Neural progenitor cell (in vitro differentiated cells): ENCODE measurements at regions not wholly inside any gene's neighbourhood (a gene's known extent, or its start where the extent isn't known, plus 50 kb on each side); places are given as distances from the start of the nearest gene placed in this dataset.
"Not testable (repeated sequence)": the region's sequence is repeated elsewhere in the genome, so short reads cannot be mapped to it uniquely, and the experiment has no call there.

ENCODE experiments used
- DNase-seq: peaks from one replicate; pipeline ENCODE4 v3.0.0-alpha.2; 2016; ENCODE audit warnings: low spot score
- H2AFZ ChIP-seq: fragments of 200-600 bp; sonication (generic); replicated peaks from 2 replicates; pipeline ENCODE4 v1.6.1; 2016; ENCODE audit warnings: antibody characterized with exemption
- H3F3A ChIP-seq: fragments of 200-600 bp; sonication (generic); 2 replicates; pipeline ENCODE4 v1.6.1; 2016; ENCODE audit warnings: antibody characterized with exemption, low read depth
- H3K27ac ChIP-seq: fragments of 200-600 bp; sonication (generic); 2 replicates; pipeline ENCODE4 v1.5.1; 2016; ENCODE audit warnings: mild to moderate bottlenecking
- H3K27me3 ChIP-seq: fragments of 200-600 bp; sonication (generic); 2 replicates; pipeline ENCODE4 v1.6.1; 2016; ENCODE audit warnings: mild to moderate bottlenecking, moderate library complexity
- H3K36me3 ChIP-seq: fragments of 200-600 bp; sonication (generic); 2 replicates; pipeline ENCODE4 v1.5.1; 2016
- H3K4me1 ChIP-seq: fragments of 200-600 bp; sonication (generic); 2 replicates; pipeline ENCODE4 v1.6.1; 2016; ENCODE audit warnings: mixed run types
- H3K4me2 ChIP-seq: fragments of 200-600 bp; sonication (generic); 2 replicates; pipeline ENCODE4 v1.6.1; 2016
- H3K4me3 ChIP-seq: fragments of 200-600 bp; sonication (generic); 2 replicates; pipeline ENCODE4 v1.5.1; 2016
- H3K79me2 ChIP-seq: fragments of 200-600 bp; sonication (generic); 2 replicates; pipeline ENCODE4 v1.6.1; 2016; ENCODE audit warnings: low read depth
- H3K9ac ChIP-seq: fragments of 200-600 bp; sonication (generic); 2 replicates; pipeline ENCODE4 v1.6.1; 2016
- H3K9me3 ChIP-seq: fragments of 200-600 bp; sonication (generic); 2 replicates; pipeline ENCODE4 v1.5.1; 2016; ENCODE audit warnings: low read depth
- H4K20me1 ChIP-seq: fragments of 200-600 bp; sonication (generic); 2 replicates; pipeline ENCODE4 v1.6.1; 2016; ENCODE audit warnings: low read depth
- H3K27ac Mint-ChIP-seq: 3 replicates; pipeline ENCODE4 v1.8.0; 2021; ENCODE audit warnings: mixed read lengths
- H3K27me3 Mint-ChIP-seq: 2 replicates; pipeline ENCODE4 v1.8.0; 2022; ENCODE audit warnings: low read depth, mild to moderate bottlenecking, inconsistent platforms, moderate library complexity, mixed read lengths; ENCODE audit not compliant: insufficient read depth
- H3K36me3 Mint-ChIP-seq: 3 replicates; pipeline ENCODE4 v1.8.0; 2021; ENCODE audit warnings: mixed read lengths
- H3K4me1 Mint-ChIP-seq: 3 replicates; pipeline ENCODE4 v1.8.0; 2021; ENCODE audit warnings: mixed read lengths
- H3K4me3 Mint-ChIP-seq: 3 replicates; pipeline ENCODE4 v1.8.0; 2021; ENCODE audit warnings: mild to moderate bottlenecking, moderate library complexity, mixed read lengths
- H3K9me3 Mint-ChIP-seq: 3 replicates; pipeline ENCODE4 v1.8.0; 2020; ENCODE audit warnings: mixed read lengths
- CTCF ChIP-seq: fragments of 200-600 bp; sonication (generic); IDR thresholded peaks from 2 replicates; pipeline ENCODE4 v1.5.1; 2017; ENCODE audit warnings: antibody characterized with exemption, mild to moderate bottlenecking
- EZH2 ChIP-seq: fragments of 200-600 bp; sonication (generic); IDR thresholded peaks from 2 replicates; pipeline ENCODE4 v1.6.1; 2017; ENCODE audit warnings: antibody characterized with exemption, mild to moderate bottlenecking, moderate library complexity
- EZH2phosphoT487 ChIP-seq: fragments of 200-600 bp; sonication (generic); IDR thresholded peaks from 2 replicates; pipeline ENCODE4 v1.6.1; 2017; ENCODE audit warnings: antibody characterized with exemption

- H2AFZ ChIP-seq, result no peak overlapping the region
- Mint-ChIP-seq H3K36me3 (no peaks in the 10 kb centered on the region), H3K9me3 (peaks cover 2% of the 10 kb centered on the region)
Measured at GRCh38 chr4:128648021-128648420, 161.5 kb upstream of the JADE1 start.

GRCh38 chr4:128646893-128647292 lies 162.6 kb upstream of the JADE1 start:
- not testable (repeated sequence) for H3K4me3 Mint-ChIP-seq, H3K9me3 ChIP-seq, H3K27ac ChIP-seq, H3K27ac Mint-ChIP-seq, H3K27me3 Mint-ChIP-seq, H3K4me2 ChIP-seq, H3K27me3 ChIP-seq, H2AFZ ChIP-seq, H3K79me2 ChIP-seq, H3K4me1 Mint-ChIP-seq, H3K4me3 ChIP-seq, DNase-seq, H4K20me1 ChIP-seq, H3K36me3 ChIP-seq, H3K36me3 Mint-ChIP-seq, H3K9me3 Mint-ChIP-seq, H3K9ac ChIP-seq, H3K4me1 ChIP-seq, H3F3A ChIP-seq

More at GRCh38 chr4:128648021-128648420, 161.5 kb upstream of the JADE1 start:
- no peaks in the 10 kb centered on the region for H3K36me3 ChIP-seq
- H3K27ac ChIP-seq, result no peak overlapping the region
- no peaks in the 10 kb centered on the region for H3K4me1 Mint-ChIP-seq
- peaks cover 15% of the 10 kb centered on the region for H3K4me1 ChIP-seq
- H3K27me3 Mint-ChIP-seq, result peaks cover 2% of the 10 kb centered on the region
- H3K4me3 ChIP-seq, result no peak overlapping the region
- peaks cover 11% of the 10 kb centered on the region for H3F3A ChIP-seq
- no peak for DNase-seq
- no peaks in the 10 kb centered on the region for H3K27me3 ChIP-seq
- no peak overlapping the region for H3K4me2 ChIP-seq
- H4K20me1 ChIP-seq, result no peaks in the 10 kb centered on the region
- no peaks in the 10 kb centered on the region for H3K79me2 ChIP-seq
- H3K4me3 Mint-ChIP-seq, result no peak overlapping the region
- no peak overlapping the region for H3K9ac ChIP-seq
- no peak overlapping the region for H3K27ac Mint-ChIP-seq
- no peaks in the 10 kb centered on the region for H3K9me3 ChIP-seq
- TF ChIP-seq EZH2phosphoT487 (no peak), EZH2 (no peak), CTCF (no peak)

- not testable (repeated sequence) for H3K4me3 Mint-ChIP-seq
Measured at GRCh38 chr4:128644693-128645654, 164.5 kb upstream of the JADE1 start.

GRCh38 chr4:128644107-128644506 lies 165.4 kb upstream of the JADE1 start:
- not testable (repeated sequence) for H3K27ac ChIP-seq, H3K9me3 ChIP-seq, H4K20me1 ChIP-seq, H3K4me2 ChIP-seq, DNase-seq, H3K4me3 ChIP-seq, H3K27me3 ChIP-seq, H3K9ac ChIP-seq, H2AFZ ChIP-seq, H3K36me3 Mint-ChIP-seq, H3K79me2 ChIP-seq, H3K27me3 Mint-ChIP-seq, H3K9me3 Mint-ChIP-seq, H3K4me1 ChIP-seq, H3K27ac Mint-ChIP-seq, H3K36me3 ChIP-seq, H3K4me1 Mint-ChIP-seq, H3F3A ChIP-seq, H3K4me3 Mint-ChIP-seq

More at GRCh38 chr4:128644693-128645654, 164.5 kb upstream of the JADE1 start:
- H3K4me1 Mint-ChIP-seq, H3K9me3 Mint-ChIP-seq, H3F3A ChIP-seq, H3K9me3 ChIP-seq, H3K9ac ChIP-seq, H3K27me3 Mint-ChIP-seq, H3K4me1 ChIP-seq, H3K27me3 ChIP-seq, DNase-seq, H3K36me3 ChIP-seq, H3K27ac Mint-ChIP-seq, H3K4me3 ChIP-seq, H3K36me3 Mint-ChIP-seq, H3K27ac ChIP-seq, H3K4me2 ChIP-seq, H2AFZ ChIP-seq, H4K20me1 ChIP-seq, H3K79me2 ChIP-seq: not testable (repeated sequence)

GRCh38 chr4:128641566-128641965 lies 167.9 kb upstream of the JADE1 start:
- H3K27me3 ChIP-seq, H3K9me3 ChIP-seq, H3K27ac Mint-ChIP-seq, H2AFZ ChIP-seq, H3K4me3 Mint-ChIP-seq, H3K36me3 Mint-ChIP-seq, H3K79me2 ChIP-seq, H4K20me1 ChIP-seq, H3K36me3 ChIP-seq, H3K27me3 Mint-ChIP-seq, DNase-seq, H3K4me3 ChIP-seq, H3K4me2 ChIP-seq, H3K9ac ChIP-seq, H3K9me3 Mint-ChIP-seq, H3K4me1 Mint-ChIP-seq, H3F3A ChIP-seq, H3K27ac ChIP-seq: not testable (repeated sequence)
- peaks cover 30% of the 10 kb centered on the region for H3K4me1 ChIP-seq
